Heart left ventricle (tissue), 13 donors: ENCODE measurements at regions not wholly inside any gene's neighbourhood (a gene's known extent, or its start where the extent isn't known, plus 50 kb on each side); places are given as distances from the start of the nearest gene placed in this dataset.

Experiments used
- CTCF ChIP-seq, 12 donors: fragments of 200-600 bp; sonication (generic) in 4 of 12; IDR thresholded peaks; one replicate each; pipeline versions ENCODE4 v1.5.0 to v1.8.0; 2018 to 2022; ENCODE audit warnings: antibody characterized with exemption in 12 of 12, mild to moderate bottlenecking in 5 of 12
- POLR2A ChIP-seq, 2 donors: fragments of 450-650 bp; IDR thresholded peaks; one replicate each; pipeline ENCODE4 v1.6.1; 2017; ENCODE audit warnings: antibody characterized with exemption in 2 of 2, mild to moderate bottlenecking in 2 of 2, moderate library complexity in 2 of 2
- donor health status: ischemic (EF 13 %, LVEDD 7.1; RV severe dilation, severe dysfunction).
- donor health status: DM: no; HTN: yes; CAD: no.
- donor health status: DM: no; HTN: no; CAD: no.
- donor health status: ischemic (EF 25% LVEDD 6.9; RV normal size, moderate dysfunction).
- donor health status: ischemic (EF 25% LVEDD 5.7; RV mildly dilated, moderate dysfunction).
- donor health status: ischemic (EF 35%, LVEDD 5.7; RV mildly dilated, moderate dysfunction).
- donor health status: nonischemic (EF 11% LVEDD 7.7; RV severe dilation, severe dysfunction).
- donor health status: DM: yes; HTN: yes; CAD: no.
- donor health status: PGD.
- donor health status: ischemic (EF 29% LVEDD 5.4; RV normal size, mild dysfunction).
- donor health status: nonischemic (EF 23%, LVEDD 6.1; RV moderate dilation, normal function).

- TF ChIP-seq CTCF (IDR thresholded peaks at IDR 0.05) (no peak), POLR2A (IDR thresholded peaks at IDR 0.05) (no peak)
These were observed 54.9 kb upstream of the CYP1B1 start for GRCh38 chr2:38130876-38131275.
